Neural cell (in vitro differentiated cells): ENCODE measurements at regions not wholly inside any gene's neighbourhood (a gene's known extent, or its start where the extent isn't known, plus 50 kb on each side); places are given as distances from the start of the nearest gene placed in this dataset.
"Not testable (repeated sequence)": the region's sequence is repeated elsewhere in the genome, so short reads cannot be mapped to it uniquely, and the experiment has no call there.

Experiments used
- RAD21 ChIP-seq: fragments of 450-650 bp; conservative IDR thresholded peaks from 2 replicates; pipeline ENCODE4 v1.6.1; 2014; ENCODE audit warnings: antibody characterized with exemption, mild to moderate bottlenecking, moderate library complexity
- TAF1 ChIP-seq: IDR thresholded peaks from 2 replicates; pipeline ENCODE4 v1.6.1; 2012; ENCODE audit warnings: low read depth

DNA sequence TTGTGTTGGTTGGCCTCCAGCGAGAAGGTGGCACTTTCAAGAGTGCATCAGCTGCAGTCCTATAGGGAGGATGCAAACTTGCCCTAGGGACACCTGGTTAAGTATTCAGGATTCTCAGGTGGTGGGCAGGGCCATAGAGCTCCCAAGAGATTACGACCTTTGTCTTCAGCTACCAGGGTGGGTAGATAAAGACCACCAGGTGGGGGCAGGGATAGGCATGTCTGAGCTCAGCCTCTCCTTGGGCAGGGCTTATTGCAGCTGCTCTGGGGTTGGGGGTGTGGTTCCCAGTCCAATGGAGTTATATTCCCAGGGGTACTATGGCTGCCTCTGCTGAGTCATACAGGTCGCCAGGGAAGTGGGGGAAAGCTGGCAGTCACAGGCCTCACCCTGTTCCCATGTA lies 214.2 kb upstream of the OLFM3 start:
- not testable (repeated sequence) for TF ChIP-seq TAF1, RAD21
